ENCODE measurements at regions not wholly inside any gene's neighbourhood (a gene's known extent, or its start where the extent isn't known, plus 50 kb on each side); places are given as distances from the start of the nearest gene placed in this dataset.

DNA sequence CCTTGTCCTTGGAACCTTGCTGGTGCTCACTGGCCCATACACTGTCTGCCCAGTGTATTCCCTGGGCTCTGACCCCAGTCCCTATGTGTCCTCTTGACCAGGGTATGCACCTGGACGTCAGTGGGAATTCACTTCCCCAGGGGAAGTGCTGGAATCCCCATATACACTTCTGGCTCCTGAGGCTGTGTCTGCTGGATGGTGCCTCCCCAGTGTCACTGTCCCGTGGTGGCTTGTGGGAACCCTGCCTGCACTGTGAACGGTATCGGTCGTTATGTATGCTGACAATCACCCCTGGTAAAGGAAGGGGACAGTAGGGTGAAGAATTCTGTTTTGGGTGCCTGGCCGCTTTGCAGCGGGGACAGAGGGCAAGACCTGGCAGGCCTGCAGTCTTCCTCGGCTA lies 95.9 kb downstream of the RRM1 start:
- in situ Hi-C loops (cut with HindIII; ENCODE audit: low pct_unique_long_range_greater_than_20kb, low sequenced_read_pairs) = no loop called here
- no peak for TF ChIP-seq JUND (IDR thresholded peaks at IDR 0.05; ENCODE audit: low read depth)
- DNase-seq (ENCODE audit: low read depth in 1 of 2, low spot score in 1 of 2) = no peak

DNA sequence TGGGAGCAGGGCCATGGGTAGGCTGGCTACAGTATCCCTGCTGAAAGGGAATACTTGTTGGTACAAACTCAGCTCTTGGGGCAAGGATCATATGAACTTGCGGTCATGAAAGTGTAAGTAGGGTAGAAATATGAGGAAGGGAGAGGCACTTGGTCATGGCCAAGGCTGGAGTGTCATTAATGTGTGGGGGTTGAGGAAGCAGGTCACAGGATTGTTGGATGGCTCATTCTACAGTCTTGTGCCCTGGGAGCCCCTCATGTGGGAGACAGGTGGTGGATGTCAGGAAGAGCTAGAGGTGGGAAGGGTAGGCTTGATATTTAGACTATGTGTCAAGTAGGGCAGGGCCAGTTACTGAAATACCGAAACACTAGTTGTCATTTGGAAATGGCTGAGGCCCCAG lies 95.5 kb downstream of the RRM1 start:
- no peak for TF ChIP-seq JUND (IDR thresholded peaks at IDR 0.05; ENCODE audit: low read depth)
- no peak for DNase-seq (ENCODE audit: low read depth in 1 of 2, low spot score in 1 of 2)
- in situ Hi-C loops (cut with HindIII; ENCODE audit: low pct_unique_long_range_greater_than_20kb, low sequenced_read_pairs) = no loop called here

Data from T47D (cell line).